Retina (tissue), 1 donor: ENCODE measurements at regions not wholly inside any gene's neighbourhood (a gene's known extent, or its start where the extent isn't known, plus 50 kb on each side); places are given as distances from the start of the nearest gene placed in this dataset.
A peak's percentile ranks its signal among the peaks of the same experiment; 100 is the strongest.

ENCODE experiments used
- DNase-seq: peaks from one replicate; pipeline ENCODE4 v3.0.0-alpha.2; 2016

- DNase-seq = no peak
Observed at GRCh38 chr2:234691968-234692955, 195.4 kb upstream of the ARL4C start.

GRCh38 chr2:234691214-234691575 is 194.3 kb upstream of the ARL4C start:
- no peak for DNase-seq

- peak; percentile 61 for DNase-seq
Observed at GRCh38 chr2:234690569-234691213, 193.8 kb upstream of the ARL4C start.

- no peak for DNase-seq
Observed at GRCh38 chr2:234689911-234690379, 193.1 kb upstream of the ARL4C start.

GRCh38 chr2:234687718-234688475 is 191.0 kb upstream of the ARL4C start:
- no peak for DNase-seq

GRCh38 chr2:234686088-234686890 is 189.4 kb upstream of the ARL4C start:
- no peak for DNase-seq

GRCh38 chr2:234684466-234684865 is 187.6 kb upstream of the ARL4C start:
- DNase-seq = no peak

GRCh38 chr2:234683950-234684349 is 187.1 kb upstream of the ARL4C start:
- no peak for DNase-seq

GRCh38 chr2:234682492-234683228 is 185.8 kb upstream of the ARL4C start:
- peak; percentile 22 for DNase-seq

- peak; percentile 23 for DNase-seq
Observed at GRCh38 chr2:234680688-234681619, 184.1 kb upstream of the ARL4C start.

- no peak for DNase-seq
Observed at GRCh38 chr2:234679741-234680687, 183.1 kb upstream of the ARL4C start.

GRCh38 chr2:234679301-234679740 is 182.4 kb upstream of the ARL4C start:
- no peak for DNase-seq

- no peak for DNase-seq
Observed at GRCh38 chr2:234678711-234679110, 181.8 kb upstream of the ARL4C start.

GRCh38 chr2:234677758-234678538 is 181.1 kb upstream of the ARL4C start:
- no peak for DNase-seq

GRCh38 chr2:234676783-234677450 is 180.0 kb upstream of the ARL4C start:
- DNase-seq = no peak

- no peak for DNase-seq
Observed at GRCh38 chr2:234676109-234676782, 179.4 kb upstream of the ARL4C start.

- no peak for DNase-seq
Observed at GRCh38 chr2:234674781-234675201, 177.9 kb upstream of the ARL4C start.
